K562 (cell line): ENCODE measurements at regions not wholly inside any gene's neighbourhood (a gene's known extent, or its start where the extent isn't known, plus 50 kb on each side); places are given as distances from the start of the nearest gene placed in this dataset.

Source experiments
- ATAC-seq: fragments of 200-7000 bp; cut with Tn5 transposase; 3 replicates; pipeline ENCODE4 v1.9.1; 2020; ENCODE audit warnings: moderate library complexity
- BruUV-seq: library from RNA; stranded (reverse); fragments of 400-500 nt; replicated peaks from 2 replicates; lab custom pipeline; 2021; lab: Mats Ljungman, UMichigan
- CTCF ChIA-PET: fragments of 300-600 bp; formaldehyde crosslinking; extraction: SDS; loops from one replicate; lab custom pipeline; 2021; ENCODE audit warnings: low intra/inter-chr PET ratio; lab: Yijun Ruan, JAX
- POLR2A ChIA-PET: fragments of 300-600, 350-650 bp; sonication (Branson Sonifier 250); formaldehyde crosslinking; extraction: SDS; loops from one replicate; lab custom pipeline; 2021; ENCODE audit warnings: antibody characterized with exemption, inconsistent platforms; lab: Yijun Ruan, JAX
- DNase-seq, 4 experiments: peaks; one replicate each; pipeline versions ENCODE4 v3.0.0 to v3.0.0-alpha.2; 2011 to 2018; ENCODE audit warnings: low spot score in 3 of 4, mixed read lengths in 3 of 4; ENCODE audit errors: extremely low read depth in 1 of 4
- FAIRE-seq: peaks from 2 replicates; lab custom pipeline; 2011; peaks lifted over from hg19 to GRCh38; lab: Jason Lieb, UNC
- H2AFZ ChIP-seq: 2 replicates; pipeline ENCODE4 v1.6.0; 2011; ENCODE audit warnings: low read depth, low read length, control low read depth, inconsistent platforms
- H3K27ac ChIP-seq: fragments of 200-600 bp; 3 replicates; pipeline ENCODE4 v1.8.0; 2011; ENCODE audit warnings: low read depth, mild to moderate bottlenecking, control low read depth, inconsistent platforms, low read length, moderate library complexity, mixed read lengths; ENCODE audit errors: extremely low read depth
- H3K27me3 ChIP-seq, 2 experiments: fragments of 300-600 bp in 1 of 2; 2 replicates in 1 of 2; 3 replicates in 1 of 2; pipeline versions ENCODE4 v1.6.0 to v1.8.0; 2011; ENCODE audit warnings: inconsistent platforms in 2 of 2, low read length in 2 of 2, mild to moderate bottlenecking in 1 of 2, mixed read lengths in 1 of 2, moderate library complexity in 1 of 2; ENCODE audit not compliant: control insufficient read depth in 2 of 2, insufficient read depth in 2 of 2
- H3K36me3 ChIP-seq: fragments of 300-600 bp; 3 replicates; pipeline ENCODE4 v1.8.0; 2011; ENCODE audit warnings: mild to moderate bottlenecking, low read length, inconsistent platforms; ENCODE audit not compliant: control insufficient read depth, insufficient read depth
- H3K4me1 ChIP-seq, 2 experiments: fragments of 200-600 bp in 1 of 2; replicated peaks in 1 of 2; 2 replicates in 1 of 2; 3 replicates in 1 of 2; pipeline versions ENCODE4 v1.5.1 to v1.8.0; 2011; ENCODE audit warnings: inconsistent platforms in 2 of 2, low read length in 2 of 2, mild to moderate bottlenecking in 1 of 2, mixed read lengths in 1 of 2, moderate library complexity in 1 of 2; ENCODE audit not compliant: control insufficient read depth in 2 of 2, insufficient read depth in 2 of 2
- H3K4me2 ChIP-seq: 2 replicates; pipeline ENCODE4 v1.6.1; 2011; ENCODE audit warnings: low read length, control low read depth, inconsistent platforms, mixed read lengths; ENCODE audit not compliant: insufficient read depth
- H3K4me3 ChIP-seq: fragments of 200-600 bp; sonication (generic), shearing (Covaris generic); 2 replicates; pipeline ENCODE4 v1.5.1; 2016; ENCODE audit warnings: control low read depth, inconsistent platforms
- H3K79me2 ChIP-seq: fragments of 200-600 bp; 3 replicates; pipeline ENCODE4 v1.8.0; 2011; ENCODE audit warnings: low read length, inconsistent platforms; ENCODE audit not compliant: control insufficient read depth, insufficient read depth
- H3K9ac ChIP-seq, 2 experiments: 2 replicates each; pipeline versions ENCODE4 v1.6.0 to v1.6.1; 2011; ENCODE audit warnings: low read depth in 2 of 2, low read length in 2 of 2, control low read depth in 1 of 2, inconsistent platforms in 1 of 2, mild to moderate bottlenecking in 1 of 2, mixed read lengths in 1 of 2; ENCODE audit not compliant: insufficient read depth in 1 of 2
- H3K9me1 ChIP-seq: one replicate; pipeline ENCODE4 v1.6.0; 2011; ENCODE audit warnings: inconsistent platforms, mild to moderate bottlenecking, low read length, moderate library complexity; ENCODE audit not compliant: control insufficient read depth, insufficient read depth
- H3K9me3 ChIP-seq: replicated peaks from 2 replicates; pipeline ENCODE4 v1.5.1; 2011; ENCODE audit warnings: low read depth, low read length, inconsistent platforms; ENCODE audit not compliant: control insufficient read depth, insufficient read depth
- H4K20me1 ChIP-seq: replicated peaks from 2 replicates; pipeline ENCODE4 v1.6.1; 2011; ENCODE audit warnings: low read length, inconsistent platforms, mixed read lengths; ENCODE audit not compliant: control insufficient read depth, insufficient read depth
- AFF4 ChIP-seq: sonication (generic); formaldehyde crosslinking; IDR thresholded peaks from 2 replicates; pipeline ENCODE4 v1.8.0; 2023; ENCODE audit warnings: mild to moderate bottlenecking, missing genetic modification reagents
- ATF3 ChIP-seq, 2 experiments: fragments of 450-650 bp in 1 of 2; sonication (generic) in 1 of 2; formaldehyde crosslinking in 1 of 2; IDR thresholded peaks in 1 of 2; conservative IDR thresholded peaks in 1 of 2; 2 replicates each; pipeline versions ENCODE4 v1.6.1 to v1.8.1; 2016 to 2023; ENCODE audit warnings: mild to moderate bottlenecking in 2 of 2, moderate library complexity in 2 of 2, inconsistent platforms in 1 of 2, missing genetic modification reagents in 1 of 2
- BCOR ChIP-seq: fragments of 450-650 bp; IDR thresholded peaks from 2 replicates; pipeline ENCODE4 v1.6.1; 2016
- LEF1 ChIP-seq: fragments of 450-650 bp; IDR thresholded peaks from 2 replicates; pipeline ENCODE4 v1.6.1; 2016; ENCODE audit warnings: mild to moderate bottlenecking
- NR4A1 ChIP-seq, 2 experiments: fragments of 250-450 bp in 1 of 2; fragments of 450-650 bp in 1 of 2; sonication (Bioruptor Pico) in 1 of 2; IDR thresholded peaks; 2 replicates each; pipeline versions ENCODE4 v1.4.0 to v1.6.1; 2016 to 2020; ENCODE audit warnings: mild to moderate bottlenecking in 2 of 2, missing compliant biosample characterization in 1 of 2, missing genetic modification characterization in 1 of 2, moderate library complexity in 1 of 2
- SIRT6 ChIP-seq: IDR thresholded peaks from one replicate; pipeline ENCODE4 v1.6.1; 2012; ENCODE audit warnings: low read depth, mild to moderate bottlenecking, control low read depth, inconsistent platforms, low read length, moderate library complexity
- SLC30A9 ChIP-seq: fragments of 250-450 bp; sonication (Bioruptor Pico); IDR thresholded peaks from 2 replicates; pipeline ENCODE4 v1.8.0; 2022; ENCODE audit warnings: mild to moderate bottlenecking, moderate library complexity
- YBX1 ChIP-seq: fragments of 450-650 bp; IDR thresholded peaks from 2 replicates; pipeline ENCODE4 v1.7.1; 2016; ENCODE audit warnings: mild to moderate bottlenecking
- ZKSCAN1 ChIP-seq: fragments of 150-350 bp; IDR thresholded peaks from 2 replicates; pipeline ENCODE4 v1.6.1; 2016; ENCODE audit warnings: low read depth, low read length
- ZNF134 ChIP-seq: fragments of 250-450 bp; sonication (Bioruptor Pico); conservative IDR thresholded peaks from 2 replicates; pipeline ENCODE4 v1.4.0; 2020
- ZNF274 ChIP-seq: IDR thresholded peaks from 2 replicates; pipeline ENCODE4 v1.6.1; 2011; ENCODE audit warnings: low read depth, mild to moderate bottlenecking, low read length, moderate library complexity, borderline replicate concordance
- WGBS: fragments of 100-300 bp; shearing (Covaris generic); methylation state at CpG from one replicate; pipeline ENCODE4 v1.1.6; 2016; ENCODE audit warnings: low coverage, mixed read lengths; ENCODE audit not compliant: insufficient coverage; ENCODE audit errors: missing lambda C conversion rate; 5-methylcytosine and 5-hydroxymethylcytosine counted together
- in situ Hi-C: fragments of 300-500 bp; cut with MboI; formaldehyde crosslinking; loops from 4 replicates; pipeline ENCODE4 v1.15.0; 2018; ENCODE audit warnings: inconsistent platforms, mixed read lengths
- intact Hi-C: fragments of 100-400 bp; cut with micrococcal nuclease; formaldehyde crosslinking; loops from 2 replicates; pipeline ENCODE4 v1.14.2; 2022

DNA sequence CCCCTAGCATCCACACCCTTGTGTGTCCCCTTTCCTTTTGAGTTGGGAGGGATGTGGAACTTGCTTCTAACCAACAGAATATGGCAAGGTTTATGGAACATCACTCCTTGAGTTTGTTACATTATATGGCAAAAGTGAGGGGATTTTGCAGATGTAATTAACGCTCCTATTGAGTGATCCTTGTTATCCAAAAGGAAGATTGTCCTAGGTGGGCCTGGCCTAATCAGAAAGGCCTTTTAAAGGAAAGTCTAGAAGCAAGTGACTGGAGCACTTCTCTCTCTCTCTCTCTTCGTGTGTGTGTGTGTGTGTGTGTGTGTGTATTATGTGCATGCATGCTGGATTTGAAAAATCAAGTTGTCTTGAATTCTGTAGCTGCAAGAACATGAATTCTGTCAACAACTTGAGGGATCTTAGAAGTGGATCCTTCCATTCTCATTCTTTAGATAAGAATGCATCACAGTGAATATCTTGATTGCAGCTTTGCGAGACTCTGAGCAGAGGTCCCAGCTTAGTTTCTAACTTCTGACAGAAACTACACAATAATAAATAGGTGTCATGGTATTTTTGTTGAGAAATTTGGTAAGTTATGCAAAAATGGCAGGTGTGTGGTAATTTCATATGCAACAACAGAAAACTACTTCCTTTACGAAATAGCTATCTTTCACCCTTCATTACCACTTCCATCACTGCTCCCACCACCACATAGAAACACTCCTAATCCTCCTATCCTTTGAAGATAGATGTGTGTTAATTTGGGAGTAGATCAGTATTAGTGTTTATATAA, 360.9 kb upstream of the CBLB start:
- no peak for FAIRE-seq
- no peak overlapping the region for H2AFZ ChIP-seq
- H3K27ac ChIP-seq = no peak overlapping the region
- ChIA-PET POLR2A (interaction anchor here (0.5 kb wide), 1 partner anchor 30 kb away, joined by 3 read pairs; no protein-coding TSS in a partner anchor), CTCF (no interaction called here)
- H4K20me1 ChIP-seq = no peaks in the 10 kb centered on the region
- no peak overlapping the region for H3K4me2 ChIP-seq
- no peak for ATAC-seq
- no TSS peak for BruUV-seq
- H3K9me3 ChIP-seq = no peaks in the 10 kb centered on the region
- no peak overlapping the region for H3K9ac ChIP-seq
- H3K79me2 ChIP-seq = no peaks in the 10 kb centered on the region
- WGBS = 61% methylated on average over 3 of the region's 4 CpGs
- H3K9me1 ChIP-seq = no peaks in the 10 kb centered on the region
- H3K27me3 ChIP-seq = no peaks in the 10 kb centered on the region
- intact Hi-C loops = no loop called here
- no peak for DNase-seq
- no peak overlapping the region for H3K4me3 ChIP-seq
- H3K4me1 ChIP-seq = no peaks in the 10 kb centered on the region
- H3K36me3 ChIP-seq = no peaks in the 10 kb centered on the region
- in situ Hi-C loops = no loop called here
- TF ChIP-seq LEF1 (no peak), ZNF134 (peak; percentile 81), YBX1 (no peak), ATF3 (IDR thresholded peaks at IDR 0.05) (no peak), ATF3 (CRISPR knock-in tag; conservative IDR thresholded peaks at IDR 0.05) (no peak)
- TF ChIP-seq, all 486 proteins: peak for 1

DNA sequence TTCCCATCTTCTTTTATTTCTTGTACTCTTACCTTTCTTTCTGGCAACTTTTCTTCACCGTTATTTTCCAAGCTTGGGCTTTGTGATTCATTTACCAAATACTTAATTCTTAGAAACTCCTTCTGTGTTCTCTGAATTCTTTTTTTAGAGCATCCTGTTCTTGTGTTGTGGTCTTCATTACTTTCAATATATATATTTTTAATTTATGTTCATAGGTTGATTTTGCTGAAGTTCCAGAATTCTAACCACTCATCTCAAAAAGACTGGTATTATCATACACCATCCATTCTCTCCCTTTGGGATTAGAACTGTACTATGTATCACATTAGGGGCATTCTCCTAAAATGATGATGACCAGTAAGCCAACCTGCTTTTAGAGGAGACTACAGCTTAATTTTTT, 362.3 kb upstream of the CBLB start:
- Histone ChIP-seq H3K4me3 (no peak overlapping the region), H3K4me1 (no peaks in the 10 kb centered on the region), H3K4me2 (no peak overlapping the region), H3K9ac (no peak overlapping the region), H3K9me3 (no peaks in the 10 kb centered on the region), H2AFZ (no peak overlapping the region), H3K27me3 (no peaks in the 10 kb centered on the region), H4K20me1 (no peaks in the 10 kb centered on the region), H3K9me1 (no peaks in the 10 kb centered on the region), H3K36me3 (no peaks in the 10 kb centered on the region), H3K27ac (no peak overlapping the region), H3K79me2 (no peaks in the 10 kb centered on the region)
- in situ Hi-C loops (no loop called here), intact Hi-C loops (no loop called here)
- ATAC-seq (no peak), FAIRE-seq (no peak), DNase-seq (no peak)
- BruUV-seq = no TSS peak
- 8% methylated on average over 1 of the region's 1 CpG for WGBS
- POLR2A ChIA-PET = no interaction called here
- CTCF ChIA-PET = no interaction called here
- TF ChIP-seq ZNF274 (no peak), BCOR (no peak), NR4A1 (CRISPR knock-in tag; IDR thresholded peaks at IDR 0.05) (no peak), NR4A1 (tag; IDR thresholded peaks at IDR 0.05) (no peak), SIRT6 (no peak), ZKSCAN1 (no peak), AFF4 (CRISPR knock-in tag) (no peak), SLC30A9 (no peak)
